Neural progenitor cell (in vitro differentiated cells): ENCODE measurements at regions not wholly inside any gene's neighbourhood (a gene's known extent, or its start where the extent isn't known, plus 50 kb on each side); places are given as distances from the start of the nearest gene placed in this dataset. TPM values are rescaled to one million over a fixed set of nuclear protein-coding genes. Genes with fewer than 3 reads are reported as not detected.

Experiments used
- DNase-seq: peaks from one replicate; pipeline ENCODE4 v3.0.0-alpha.2; 2016; ENCODE audit warnings: low spot score
- H2AFZ ChIP-seq: fragments of 200-600 bp; sonication (generic); replicated peaks from 2 replicates; pipeline ENCODE4 v1.6.1; 2016; ENCODE audit warnings: antibody characterized with exemption
- H3F3A ChIP-seq: fragments of 200-600 bp; sonication (generic); 2 replicates; pipeline ENCODE4 v1.6.1; 2016; ENCODE audit warnings: antibody characterized with exemption, low read depth
- H3K27ac ChIP-seq: fragments of 200-600 bp; sonication (generic); 2 replicates; pipeline ENCODE4 v1.5.1; 2016; ENCODE audit warnings: mild to moderate bottlenecking
- H3K27me3 ChIP-seq: fragments of 200-600 bp; sonication (generic); 2 replicates; pipeline ENCODE4 v1.6.1; 2016; ENCODE audit warnings: mild to moderate bottlenecking, moderate library complexity
- H3K36me3 ChIP-seq: fragments of 200-600 bp; sonication (generic); 2 replicates; pipeline ENCODE4 v1.5.1; 2016
- H3K4me1 ChIP-seq: fragments of 200-600 bp; sonication (generic); 2 replicates; pipeline ENCODE4 v1.6.1; 2016; ENCODE audit warnings: mixed run types
- H3K4me2 ChIP-seq: fragments of 200-600 bp; sonication (generic); 2 replicates; pipeline ENCODE4 v1.6.1; 2016
- H3K4me3 ChIP-seq: fragments of 200-600 bp; sonication (generic); 2 replicates; pipeline ENCODE4 v1.5.1; 2016
- H3K79me2 ChIP-seq: fragments of 200-600 bp; sonication (generic); 2 replicates; pipeline ENCODE4 v1.6.1; 2016; ENCODE audit warnings: low read depth
- H3K9ac ChIP-seq: fragments of 200-600 bp; sonication (generic); 2 replicates; pipeline ENCODE4 v1.6.1; 2016
- H3K9me3 ChIP-seq: fragments of 200-600 bp; sonication (generic); 2 replicates; pipeline ENCODE4 v1.5.1; 2016; ENCODE audit warnings: low read depth
- H4K20me1 ChIP-seq: fragments of 200-600 bp; sonication (generic); 2 replicates; pipeline ENCODE4 v1.6.1; 2016; ENCODE audit warnings: low read depth
- H3K27ac Mint-ChIP-seq: 3 replicates; pipeline ENCODE4 v1.8.0; 2021; ENCODE audit warnings: mixed read lengths
- H3K27me3 Mint-ChIP-seq: 2 replicates; pipeline ENCODE4 v1.8.0; 2022; ENCODE audit warnings: low read depth, mild to moderate bottlenecking, inconsistent platforms, moderate library complexity, mixed read lengths; ENCODE audit not compliant: insufficient read depth
- H3K36me3 Mint-ChIP-seq: 3 replicates; pipeline ENCODE4 v1.8.0; 2021; ENCODE audit warnings: mixed read lengths
- H3K4me1 Mint-ChIP-seq: 3 replicates; pipeline ENCODE4 v1.8.0; 2021; ENCODE audit warnings: mixed read lengths
- H3K4me3 Mint-ChIP-seq: 3 replicates; pipeline ENCODE4 v1.8.0; 2021; ENCODE audit warnings: mild to moderate bottlenecking, moderate library complexity, mixed read lengths
- H3K9me3 Mint-ChIP-seq: 3 replicates; pipeline ENCODE4 v1.8.0; 2020; ENCODE audit warnings: mixed read lengths
- CTCF ChIP-seq: fragments of 200-600 bp; sonication (generic); IDR thresholded peaks from 2 replicates; pipeline ENCODE4 v1.5.1; 2017; ENCODE audit warnings: antibody characterized with exemption, mild to moderate bottlenecking
- EZH2 ChIP-seq: fragments of 200-600 bp; sonication (generic); IDR thresholded peaks from 2 replicates; pipeline ENCODE4 v1.6.1; 2017; ENCODE audit warnings: antibody characterized with exemption, mild to moderate bottlenecking, moderate library complexity
- EZH2phosphoT487 ChIP-seq: fragments of 200-600 bp; sonication (generic); IDR thresholded peaks from 2 replicates; pipeline ENCODE4 v1.6.1; 2017; ENCODE audit warnings: antibody characterized with exemption
- small RNA-seq: library from RNA; depleted of rRNA; stranded (forward); fragments of <200 nt; gene quantifications from one replicate; pipeline ENCODE3, GENCODE V24; 2015

- H2AFZ ChIP-seq: no peak overlapping the region
- H3K4me1 Mint-ChIP-seq: no peaks in the 10 kb centered on the region
- TF ChIP-seq EZH2phosphoT487: no peak
- TF ChIP-seq CTCF: no peak
- TF ChIP-seq EZH2: no peak
Measured at GRCh38 chr7:92889081-92889480, 52.7 kb upstream of the CDK6 start.

More at GRCh38 chr7:92889081-92889480, 52.7 kb upstream of the CDK6 start:
- H3K4me3 ChIP-seq: no peak overlapping the region
- H3K9me3 ChIP-seq: no peaks in the 10 kb centered on the region
- H4K20me1 ChIP-seq: no peaks in the 10 kb centered on the region
- no peak overlapping the region for H3K9ac ChIP-seq
- no peaks in the 10 kb centered on the region for H3K36me3 ChIP-seq
- Mint-ChIP-seq H3K9me3 (peaks cover 37% of the 10 kb centered on the region), H3K4me3 (no peak overlapping the region), H3K27me3 (no peaks in the 10 kb centered on the region), H3K36me3 (peaks cover 4% of the 10 kb centered on the region), H3K27ac (no peak overlapping the region)
- H3K4me2 ChIP-seq: no peak overlapping the region
- H3K4me1 ChIP-seq: no peaks in the 10 kb centered on the region
- no peak overlapping the region for H3K27ac ChIP-seq
- H3F3A ChIP-seq: no peaks in the 10 kb centered on the region
- H3K27me3 ChIP-seq: no peaks in the 10 kb centered on the region
- no peaks in the 10 kb centered on the region for H3K79me2 ChIP-seq
- DNase-seq: no peak

Small RNA genes in the stretch of these regions (small RNA-seq; reads per million reads assigned to genes)
- gene RN7SL7P: not detected
